ENCODE measurements at regions not wholly inside any gene's neighbourhood (a gene's known extent, or its start where the extent isn't known, plus 50 kb on each side); places are given as distances from the start of the nearest gene placed in this dataset.

DNA sequence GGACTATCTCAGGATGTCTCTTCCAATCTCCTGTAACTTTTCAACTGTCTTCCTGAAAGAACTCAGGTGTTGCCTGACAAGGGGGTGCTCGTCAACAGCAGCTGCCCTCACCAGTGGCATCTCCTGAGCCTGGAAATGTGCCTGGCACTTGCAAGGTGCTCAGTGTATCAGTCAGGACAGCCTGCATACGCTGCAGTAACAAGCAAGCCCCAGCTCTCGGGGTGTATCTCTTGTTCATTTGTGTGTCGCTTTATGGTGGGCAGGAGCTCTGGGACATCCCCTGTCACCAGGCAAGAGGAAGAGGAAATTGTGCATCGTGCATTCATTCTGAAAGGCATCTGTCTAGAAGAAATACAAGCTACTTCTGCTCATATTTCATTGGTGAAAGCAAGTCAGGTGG, 263.1 kb downstream of the DCDC2C start:
- H3K4me3 ChIP-seq (replicated peaks; ENCODE audit: low read depth, low read length), result no peak overlapping the region

DNA sequence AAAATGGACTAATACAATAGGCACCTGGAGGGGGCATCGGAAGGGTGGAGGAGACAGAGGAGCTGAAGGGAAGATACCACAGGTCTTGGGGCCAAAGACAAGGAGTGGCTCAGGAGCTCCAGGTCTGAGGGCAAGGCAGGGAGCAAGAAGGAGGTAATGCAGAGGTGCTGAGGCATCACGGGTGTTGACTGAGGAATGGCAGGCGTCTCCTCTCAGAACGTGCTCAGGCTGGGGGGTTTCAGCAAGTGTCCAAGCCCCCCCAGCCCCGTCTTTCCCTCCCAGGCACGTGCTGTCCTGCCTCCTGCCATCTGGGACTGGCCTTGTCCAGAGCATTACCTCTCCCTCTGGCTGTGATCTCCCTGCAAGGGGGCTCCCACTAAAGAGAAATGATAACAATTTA, 265.4 kb downstream of the DCDC2C start:
- TF ChIP-seq, protein P1, sequence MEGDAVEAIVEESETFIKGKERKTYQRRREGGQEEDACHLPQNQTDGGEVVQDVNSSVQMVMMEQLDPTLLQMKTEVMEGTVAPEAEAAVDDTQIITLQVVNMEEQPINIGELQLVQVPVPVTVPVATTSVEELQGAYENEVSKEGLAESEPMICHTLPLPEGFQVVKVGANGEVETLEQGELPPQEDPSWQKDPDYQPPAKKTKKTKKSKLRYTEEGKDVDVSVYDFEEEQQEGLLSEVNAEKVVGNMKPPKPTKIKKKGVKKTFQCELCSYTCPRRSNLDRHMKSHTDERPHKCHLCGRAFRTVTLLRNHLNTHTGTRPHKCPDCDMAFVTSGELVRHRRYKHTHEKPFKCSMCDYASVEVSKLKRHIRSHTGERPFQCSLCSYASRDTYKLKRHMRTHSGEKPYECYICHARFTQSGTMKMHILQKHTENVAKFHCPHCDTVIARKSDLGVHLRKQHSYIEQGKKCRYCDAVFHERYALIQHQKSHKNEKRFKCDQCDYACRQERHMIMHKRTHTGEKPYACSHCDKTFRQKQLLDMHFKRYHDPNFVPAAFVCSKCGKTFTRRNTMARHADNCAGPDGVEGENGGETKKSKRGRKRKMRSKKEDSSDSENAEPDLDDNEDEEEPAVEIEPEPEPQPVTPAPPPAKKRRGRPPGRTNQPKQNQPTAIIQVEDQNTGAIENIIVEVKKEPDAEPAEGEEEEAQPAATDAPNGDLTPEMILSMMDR (IDR thresholded peaks at IDR 0.05; ENCODE audit: low read depth, low read length, missing control alignments), result no peak
- no peak for DNase-seq (ENCODE audit: extremely low read depth, low read depth)
- no peak overlapping the region for H3K4me3 ChIP-seq (replicated peaks; ENCODE audit: low read depth, low read length)

More for the DNA sequence above, 263.1 kb downstream of the DCDC2C start:
- DNase-seq (ENCODE audit: extremely low read depth, low read depth), result no peak
- TF ChIP-seq, protein P1 (IDR thresholded peaks at IDR 0.05; ENCODE audit: low read depth, low read length, missing control alignments), result no peak

DNA sequence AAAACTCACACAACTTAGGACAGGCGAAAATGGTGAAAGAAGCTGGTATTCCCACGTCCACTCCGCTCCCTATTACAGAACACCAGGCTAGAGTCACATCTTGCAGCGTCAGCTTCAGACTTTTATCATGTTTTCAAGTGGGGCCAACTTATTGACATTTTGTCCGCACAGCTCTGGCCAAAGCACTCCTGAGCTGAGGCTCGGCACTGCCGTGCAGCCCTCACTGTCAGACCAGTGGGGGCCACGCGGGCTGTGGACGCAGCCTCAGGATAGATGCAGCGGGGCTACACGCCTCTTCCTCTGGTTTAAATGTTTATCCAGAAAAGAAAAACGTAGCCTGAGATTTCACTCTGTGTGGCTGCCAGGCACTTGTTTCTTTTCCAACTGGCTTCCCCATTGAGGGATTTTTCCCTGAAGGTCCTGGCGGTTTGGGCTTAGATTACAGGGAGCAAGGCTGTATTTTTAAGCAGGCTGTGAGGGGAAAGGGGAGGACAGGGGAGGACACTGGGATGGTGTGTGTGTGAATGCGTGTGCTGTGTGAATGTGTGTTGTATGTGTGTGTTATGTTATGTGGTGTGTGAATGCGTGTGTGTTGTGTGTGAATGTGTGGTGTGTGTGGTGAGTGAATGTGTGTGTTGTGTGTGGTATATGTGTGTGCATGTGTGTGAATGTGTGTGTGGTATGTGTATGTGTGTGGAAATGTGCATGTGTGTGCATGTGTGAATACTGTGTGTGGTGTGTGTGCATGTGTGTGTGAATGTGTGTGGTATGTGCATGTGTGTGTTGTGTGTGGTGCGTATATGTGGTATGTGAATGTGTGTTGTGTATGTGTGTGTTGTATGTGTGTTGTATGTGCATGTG, 267.6 kb downstream of the DCDC2C start:
- DNase-seq (ENCODE audit: extremely low read depth, low read depth), result no peak
- H3K4me3 ChIP-seq (replicated peaks; ENCODE audit: low read depth, low read length), result no peak overlapping the region
- TF ChIP-seq, protein P1 (IDR thresholded peaks at IDR 0.05; ENCODE audit: low read depth, low read length, missing control alignments), result no peak

DNA sequence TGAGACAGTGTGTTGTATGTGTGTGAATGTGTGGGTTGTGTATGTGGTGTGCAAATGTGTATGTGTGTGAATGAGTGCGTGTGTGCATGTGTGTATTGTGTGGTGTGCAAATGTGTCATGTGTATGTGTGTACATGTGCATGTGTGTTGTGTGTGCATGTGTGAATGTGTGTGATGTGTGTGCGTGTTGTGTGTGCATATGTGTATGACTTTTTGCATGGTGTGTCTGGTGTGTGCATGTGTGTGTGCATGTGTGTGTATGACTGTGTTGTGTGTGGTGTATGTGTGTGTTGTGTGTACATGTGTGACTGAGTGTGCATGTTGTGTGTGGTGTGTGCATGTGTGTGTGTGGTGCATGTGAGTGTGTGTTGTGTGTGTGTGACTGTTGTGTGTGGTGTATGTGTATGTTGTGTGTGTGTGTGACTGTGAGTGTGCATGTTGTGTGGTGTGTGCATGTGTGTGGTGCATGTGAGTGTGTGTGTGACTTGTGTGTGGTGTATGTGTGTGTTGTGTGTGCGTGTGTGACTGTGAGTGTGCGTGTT, 268.3 kb downstream of the DCDC2C start:
- no peak for DNase-seq (ENCODE audit: extremely low read depth, low read depth)
- TF ChIP-seq, protein P1 (IDR thresholded peaks at IDR 0.05; ENCODE audit: low read depth, low read length, missing control alignments), result no peak
- H3K4me3 ChIP-seq (replicated peaks; ENCODE audit: low read depth, low read length), result no peak overlapping the region

GRCh38 chr2:3972377-3972776, 269.0 kb downstream of the DCDC2C start:
- TF ChIP-seq, protein P1 (IDR thresholded peaks at IDR 0.05; ENCODE audit: low read depth, low read length, missing control alignments), result no peak
- no peak for DNase-seq (ENCODE audit: extremely low read depth, low read depth)
- H3K4me3 ChIP-seq (replicated peaks; ENCODE audit: low read depth, low read length), result no peak overlapping the region

GRCh38 chr2:3974765-3975164, 271.4 kb downstream of the DCDC2C start:
- TF ChIP-seq, protein P1 (IDR thresholded peaks at IDR 0.05; ENCODE audit: low read depth, low read length, missing control alignments), result no peak
- no peak overlapping the region for H3K4me3 ChIP-seq (replicated peaks; ENCODE audit: low read depth, low read length)
- no peak for DNase-seq (ENCODE audit: extremely low read depth, low read depth)

Measured in HFF-Myc (cell line).